GM19452 (cell line): ENCODE measurements at regions not wholly inside any gene's neighbourhood (a gene's known extent, or its start where the extent isn't known, plus 50 kb on each side); places are given as distances from the start of the nearest gene placed in this dataset.
A peak's percentile ranks its signal among the peaks of the same experiment; 100 is the strongest.
"Not testable (repeated sequence)": the region's sequence is repeated elsewhere in the genome, so short reads cannot be mapped to it uniquely, and the experiment has no call there.

Source experiments
- ATAC-seq: cut with Tn5 transposase; IDR thresholded peaks from one replicate; pipeline ENCODE4 v1.9.1; 2021; ENCODE audit not compliant: unreplicated experiment

DNA sequence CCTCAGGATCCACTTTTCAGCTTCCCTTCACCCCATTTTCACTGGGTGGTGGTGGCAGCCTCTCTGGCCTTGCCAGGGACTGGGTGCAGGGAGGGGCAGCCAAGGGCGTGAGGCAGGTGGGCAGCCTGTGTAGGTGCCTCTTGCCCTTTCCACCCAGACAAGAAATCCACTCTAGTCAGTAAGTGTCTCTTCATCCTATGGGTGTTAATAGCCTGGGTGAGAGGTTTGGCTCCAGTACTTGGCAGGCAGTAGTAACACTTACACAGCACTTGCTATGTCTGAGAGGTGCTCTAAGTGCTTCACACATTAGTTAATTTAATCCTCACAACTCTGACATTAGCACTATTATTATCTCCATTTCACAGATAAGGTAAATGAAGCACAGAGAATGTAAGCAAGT lies 171.9 kb downstream of the EMP1 start:
- ATAC-seq = no peak

- ATAC-seq = no peak
These were observed 171.4 kb downstream of the EMP1 start for GRCh38 chr12:13367973-13368372.

DNA sequence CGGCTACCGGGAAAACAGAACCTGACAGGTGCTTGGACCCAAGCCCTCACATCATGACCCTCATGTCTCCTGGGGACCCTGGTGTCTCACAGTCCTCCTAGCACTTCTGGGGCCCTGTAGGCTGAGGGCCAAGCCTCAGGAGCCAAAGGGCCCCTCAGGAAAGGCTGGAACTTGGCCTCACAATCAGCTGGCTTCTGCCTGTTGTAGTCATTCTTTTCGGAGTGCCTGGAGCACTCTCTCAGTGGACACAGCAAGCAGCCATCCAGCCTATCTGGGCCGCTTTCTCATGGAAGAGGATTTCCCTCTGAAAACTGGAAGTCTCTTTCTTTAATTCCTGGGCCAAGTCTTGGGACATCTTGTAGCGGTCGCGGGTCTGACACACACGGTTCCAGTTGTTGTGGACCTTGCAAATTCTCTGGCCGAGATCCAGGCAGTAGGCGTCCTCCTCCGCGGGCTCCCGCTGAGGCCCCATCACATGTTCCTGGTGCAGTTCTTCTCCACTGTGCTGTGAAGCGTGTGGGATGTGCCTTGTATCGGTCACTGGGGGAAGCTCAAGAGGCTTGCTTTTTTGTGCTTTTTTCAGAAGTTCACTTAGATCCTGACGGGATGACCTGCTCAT lies 169.3 kb downstream of the EMP1 start:
- no peak for ATAC-seq

GRCh38 chr12:13362260-13362841 lies 165.8 kb downstream of the EMP1 start:
- ATAC-seq = peak; percentile 94

GRCh38 chr12:13359636-13360035 lies 163.1 kb downstream of the EMP1 start:
- ATAC-seq = no peak

GRCh38 chr12:13358391-13358905 lies 161.9 kb downstream of the EMP1 start:
- ATAC-seq = no peak

GRCh38 chr12:13350946-13351345 lies 154.4 kb downstream of the EMP1 start:
- no peak for ATAC-seq

DNA sequence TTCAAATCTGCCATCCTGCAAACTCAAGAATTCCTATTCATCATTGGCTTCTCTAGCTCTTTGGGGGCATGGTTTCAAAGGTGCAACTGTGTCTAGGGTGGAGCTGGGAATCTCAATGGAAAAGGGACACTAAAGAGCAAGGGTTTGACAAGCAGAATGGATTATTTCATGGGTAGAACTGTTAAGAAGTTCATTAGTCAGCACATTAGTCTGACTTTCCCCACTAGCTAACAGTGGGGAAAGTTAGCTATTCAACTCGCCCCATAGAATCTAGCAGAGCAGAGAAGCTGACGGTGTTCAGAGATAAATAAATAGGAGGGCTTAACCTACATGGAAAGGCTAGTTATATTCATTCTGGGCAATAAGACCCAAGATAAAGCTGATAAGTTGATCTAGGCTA lies 153.9 kb downstream of the EMP1 start:
- no peak for ATAC-seq

DNA sequence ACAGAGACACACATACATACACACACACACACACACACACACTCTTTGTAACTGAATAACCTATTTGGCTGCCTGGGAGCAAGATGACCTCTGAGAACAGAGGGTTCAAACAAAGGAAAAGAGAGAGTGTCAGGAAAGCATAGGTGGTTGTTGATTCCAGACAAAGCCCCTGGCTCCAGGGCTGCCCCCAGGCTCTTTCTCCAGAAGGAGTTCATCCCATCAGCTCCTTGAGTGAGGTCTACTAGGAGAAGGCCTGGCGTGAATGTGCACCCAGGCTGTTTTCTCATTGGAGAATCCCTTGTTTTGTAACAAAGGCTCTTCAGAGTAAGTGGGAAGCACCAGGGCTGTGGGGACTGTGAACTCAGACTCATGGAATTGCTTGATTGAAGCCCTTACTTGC lies 151.9 kb downstream of the EMP1 start:
- no peak for ATAC-seq

DNA sequence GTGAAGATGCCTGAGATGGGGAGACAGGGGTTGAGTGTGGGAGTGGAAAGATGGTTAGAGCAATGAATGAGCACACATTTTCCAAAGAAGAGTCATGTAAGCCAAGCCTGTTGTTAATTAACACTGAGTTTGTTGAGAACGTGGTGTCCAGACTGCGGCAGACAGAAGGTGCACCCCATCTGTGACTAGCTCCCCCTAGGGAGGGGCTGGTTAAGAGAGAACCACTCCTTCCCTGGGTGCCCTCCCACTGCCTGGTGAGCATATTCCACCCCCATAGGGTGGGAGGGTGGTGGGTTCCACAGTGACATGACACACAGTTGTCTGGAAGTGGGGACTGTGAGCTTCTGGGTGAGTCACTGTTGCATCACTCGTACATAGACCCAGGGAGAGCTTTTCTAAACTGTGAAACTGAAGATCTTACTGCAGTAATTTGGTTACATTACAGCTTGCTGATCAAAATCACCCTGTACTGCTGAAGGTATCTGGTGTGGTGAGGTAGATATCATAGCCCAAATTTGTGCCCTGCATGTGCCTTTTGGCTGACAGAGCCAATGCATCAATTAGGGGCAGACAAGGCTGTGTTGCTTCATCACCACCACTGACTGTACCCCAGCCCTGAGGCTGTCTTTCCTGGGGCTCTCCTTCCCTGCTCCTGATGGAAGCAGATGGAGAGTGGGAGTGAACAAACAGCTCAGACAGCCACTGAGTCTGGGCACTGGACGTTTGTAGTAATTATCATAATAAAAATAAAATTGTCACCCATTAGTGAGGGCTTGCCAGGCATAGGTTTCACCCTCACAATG lies 150.9 kb downstream of the EMP1 start:
- ATAC-seq = no peak

DNA sequence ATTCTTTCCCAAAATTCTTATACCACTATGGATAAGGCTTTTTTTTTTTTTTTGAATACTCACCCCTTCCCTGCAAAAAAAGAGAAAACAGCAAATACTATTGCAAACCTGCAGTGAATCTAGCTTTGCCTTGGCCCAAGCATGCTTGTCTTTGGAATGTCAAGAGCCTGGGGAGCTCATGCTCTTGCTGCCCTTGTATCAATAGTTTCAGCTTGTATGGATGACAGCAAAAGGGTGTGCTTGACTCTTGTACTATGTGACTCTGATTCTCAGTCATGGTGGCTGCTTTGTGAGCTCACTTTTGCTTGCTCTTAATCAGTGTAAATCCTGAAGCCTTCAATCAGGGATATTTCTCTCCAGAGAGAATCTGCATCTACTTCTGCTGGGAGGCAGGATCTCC lies 149.2 kb downstream of the EMP1 start:
- no peak for ATAC-seq

- ATAC-seq = no peak
These were observed 146.8 kb downstream of the EMP1 start for GRCh38 chr12:13343375-13343774.

DNA sequence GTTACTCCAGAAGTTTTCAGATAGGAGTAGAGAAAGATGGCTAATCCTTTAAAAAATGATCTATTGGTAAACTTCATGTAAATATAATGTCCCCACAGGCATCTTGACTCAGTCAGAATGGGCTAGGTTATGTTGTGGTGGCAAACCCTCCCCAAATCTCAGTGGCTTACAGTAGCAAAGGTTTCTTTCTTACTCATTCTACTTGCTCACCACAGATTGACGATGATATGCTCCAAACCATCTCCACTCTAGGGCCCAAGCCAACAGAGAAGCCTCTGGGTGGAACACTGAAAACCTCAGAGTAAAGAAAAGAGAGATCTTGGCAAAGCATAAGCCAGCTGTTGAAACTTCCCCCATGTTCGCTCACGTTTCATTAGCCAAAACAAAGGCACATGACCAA lies 146.4 kb downstream of the EMP1 start:
- no peak for ATAC-seq

- no peak for ATAC-seq
These were observed 143.6 kb downstream of the EMP1 start for GRCh38 chr12:13340149-13340548.

DNA sequence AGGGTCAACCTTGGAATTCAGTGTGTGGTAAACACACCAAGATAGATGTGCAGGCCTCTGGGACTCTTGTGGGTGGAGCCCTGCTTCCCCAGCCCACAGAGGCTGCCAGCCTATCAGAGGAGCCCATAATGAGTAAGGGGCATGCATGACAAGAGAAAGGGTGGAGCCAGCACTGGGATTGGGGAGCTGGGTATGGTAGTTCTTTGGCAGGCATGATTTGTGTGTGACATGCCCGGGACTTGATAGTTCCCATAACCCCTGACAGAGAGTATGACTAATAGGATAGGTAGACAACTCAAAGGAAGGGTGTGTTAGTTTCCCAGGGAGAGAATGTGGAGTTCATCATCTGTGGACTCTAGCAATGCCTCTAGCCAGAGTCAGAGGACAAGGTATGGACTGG lies 143.0 kb downstream of the EMP1 start:
- no peak for ATAC-seq

- ATAC-seq = no peak
These were observed 142.6 kb downstream of the EMP1 start for GRCh38 chr12:13339091-13339490.

DNA sequence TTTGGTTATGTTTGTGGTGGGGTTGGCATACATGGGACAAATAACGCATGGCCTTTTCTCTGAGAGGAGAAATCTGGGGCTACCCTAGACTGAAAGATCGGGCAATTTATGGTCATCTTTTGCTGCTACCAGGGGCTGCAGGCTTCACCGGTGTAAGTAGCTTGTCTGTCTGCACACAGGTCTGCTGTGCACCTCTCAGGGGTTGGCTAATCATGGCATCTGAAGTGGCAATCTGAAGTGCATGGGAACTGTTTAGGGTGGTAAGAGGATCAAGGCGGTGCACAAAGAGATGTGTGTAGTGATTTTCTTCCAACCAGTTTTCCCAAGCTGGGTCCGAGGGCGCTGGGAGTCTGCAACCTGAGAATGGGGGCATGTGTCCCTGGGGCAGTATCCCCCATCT lies 141.3 kb downstream of the EMP1 start:
- ATAC-seq = no peak

DNA sequence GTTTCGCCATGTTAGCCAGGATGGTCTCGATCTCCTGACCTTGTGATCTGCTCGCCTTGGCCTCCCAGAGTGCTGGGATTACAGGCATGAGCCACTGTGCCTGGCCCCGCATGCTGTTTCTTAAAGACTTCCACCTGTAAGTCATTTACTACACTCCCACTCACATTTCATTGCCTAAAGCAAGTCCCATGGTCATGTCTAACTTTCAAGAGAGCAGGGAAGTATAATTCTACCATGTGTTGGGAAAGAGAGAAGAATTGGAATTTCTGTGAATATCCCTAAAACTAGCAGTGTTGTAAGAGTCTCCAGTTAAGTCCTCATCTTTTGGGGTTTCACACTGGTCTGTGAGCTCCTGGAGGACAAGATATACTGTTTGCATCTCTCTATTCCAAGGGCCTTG lies 139.7 kb downstream of the EMP1 start:
- no peak for ATAC-seq

DNA sequence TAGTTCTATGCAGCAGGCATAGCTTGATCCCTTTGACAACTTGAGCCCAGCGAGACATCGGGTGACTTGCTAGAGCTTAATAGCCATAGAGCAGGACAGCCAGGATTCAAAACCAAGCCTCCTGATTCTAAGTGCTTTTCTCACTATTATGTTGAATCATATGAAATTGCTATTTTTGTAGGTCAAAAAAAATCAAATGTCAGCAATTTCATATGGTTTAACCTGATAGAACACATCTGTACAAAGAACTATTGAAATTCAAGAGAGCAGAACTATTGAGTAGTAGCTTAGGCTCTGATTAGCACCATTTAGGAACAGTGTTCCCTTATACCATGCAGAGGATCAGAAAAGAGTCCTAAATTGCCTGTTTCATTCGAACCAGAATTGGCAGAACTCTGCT lies 132.0 kb downstream of the EMP1 start:
- no peak for ATAC-seq

DNA sequence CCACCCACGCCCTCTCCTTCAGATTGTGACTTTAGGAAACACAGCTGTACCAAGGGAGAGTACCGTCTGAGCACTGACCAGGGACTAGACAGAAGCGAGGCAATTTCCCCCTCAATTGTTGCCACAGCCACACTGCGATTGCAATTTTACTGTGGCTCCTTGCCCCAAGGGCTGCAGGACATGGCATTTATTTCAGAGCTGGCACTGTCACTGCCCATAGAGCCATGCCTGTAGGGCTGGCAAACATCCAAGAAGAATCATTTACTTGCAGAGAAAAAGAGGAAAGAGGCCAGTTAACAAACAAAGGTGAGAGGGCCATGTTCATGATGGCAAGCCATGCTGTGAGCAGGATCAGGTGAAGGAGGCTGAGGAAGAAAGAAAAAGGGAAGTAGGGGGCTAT lies 129.6 kb downstream of the EMP1 start:
- ATAC-seq = no peak

DNA sequence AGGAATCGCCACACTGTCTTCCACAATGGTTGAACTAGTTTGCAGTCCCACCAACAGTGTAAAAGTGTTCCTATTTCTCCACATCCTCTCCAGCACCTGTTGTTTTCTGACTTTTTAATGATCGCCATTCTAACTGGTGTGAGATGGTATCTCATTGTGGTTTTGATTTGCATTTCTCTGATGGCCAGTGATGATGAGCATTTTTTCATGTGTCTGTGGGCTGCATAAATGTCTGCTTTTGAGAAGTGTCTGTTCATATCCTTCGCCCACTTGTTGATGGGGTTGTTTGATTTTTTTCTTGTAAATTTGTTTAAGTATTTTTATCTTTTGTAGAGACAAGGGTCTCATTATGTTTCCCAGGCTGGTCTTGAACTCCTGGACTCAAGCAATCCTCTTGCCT lies 128.5 kb downstream of the EMP1 start:
- ATAC-seq = not testable (repeated sequence)
